ENCODE measurements at regions not wholly inside any gene's neighbourhood (a gene's known extent, or its start where the extent isn't known, plus 50 kb on each side); places are given as distances from the start of the nearest gene placed in this dataset.

DNA sequence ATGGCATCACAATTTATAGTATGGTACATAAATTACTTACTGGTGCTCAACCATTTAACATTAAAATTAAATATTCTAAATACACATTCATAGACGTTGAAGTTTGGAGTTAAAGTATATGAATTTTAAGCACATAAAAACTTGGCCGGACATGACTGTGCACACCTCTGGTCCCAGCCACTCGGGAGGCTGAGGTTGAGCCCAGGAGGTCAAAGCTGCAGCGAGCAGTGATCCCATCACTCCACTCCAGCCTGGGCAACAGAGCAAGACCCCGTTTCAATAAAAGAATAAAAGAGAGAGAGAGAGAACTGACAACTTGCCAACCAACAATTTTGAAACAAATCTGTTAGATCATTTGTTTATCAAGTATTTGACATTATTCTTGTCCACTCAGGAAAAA lies 943.3 kb upstream of the KCND2 start:
- Histone ChIP-seq H3K27ac (ENCODE audit: poor library complexity, severe bottlenecking) (no peak overlapping the region), H3K27me3 (ENCODE audit: insufficient read depth, poor library complexity, severe bottlenecking) (peaks cover 3% of the 10 kb centered on the region), H3K4me3 (ENCODE audit: severe bottlenecking) (no peak overlapping the region), H3K9me3 (ENCODE audit: severe bottlenecking) (no peaks in the 10 kb centered on the region), H3K4me1 (ENCODE audit: insufficient read depth, poor library complexity, severe bottlenecking) (no peaks in the 10 kb centered on the region), H3K36me3 (ENCODE audit: low read depth) (no peaks in the 10 kb centered on the region)
- TF ChIP-seq, protein P1, sequence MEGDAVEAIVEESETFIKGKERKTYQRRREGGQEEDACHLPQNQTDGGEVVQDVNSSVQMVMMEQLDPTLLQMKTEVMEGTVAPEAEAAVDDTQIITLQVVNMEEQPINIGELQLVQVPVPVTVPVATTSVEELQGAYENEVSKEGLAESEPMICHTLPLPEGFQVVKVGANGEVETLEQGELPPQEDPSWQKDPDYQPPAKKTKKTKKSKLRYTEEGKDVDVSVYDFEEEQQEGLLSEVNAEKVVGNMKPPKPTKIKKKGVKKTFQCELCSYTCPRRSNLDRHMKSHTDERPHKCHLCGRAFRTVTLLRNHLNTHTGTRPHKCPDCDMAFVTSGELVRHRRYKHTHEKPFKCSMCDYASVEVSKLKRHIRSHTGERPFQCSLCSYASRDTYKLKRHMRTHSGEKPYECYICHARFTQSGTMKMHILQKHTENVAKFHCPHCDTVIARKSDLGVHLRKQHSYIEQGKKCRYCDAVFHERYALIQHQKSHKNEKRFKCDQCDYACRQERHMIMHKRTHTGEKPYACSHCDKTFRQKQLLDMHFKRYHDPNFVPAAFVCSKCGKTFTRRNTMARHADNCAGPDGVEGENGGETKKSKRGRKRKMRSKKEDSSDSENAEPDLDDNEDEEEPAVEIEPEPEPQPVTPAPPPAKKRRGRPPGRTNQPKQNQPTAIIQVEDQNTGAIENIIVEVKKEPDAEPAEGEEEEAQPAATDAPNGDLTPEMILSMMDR (IDR thresholded peaks at IDR 0.05; ENCODE audit: poor library complexity, severe bottlenecking): no peak
- DNase-seq (ENCODE audit: low spot score) (no peak), ATAC-seq (ENCODE audit: low read depth) (no peak)

DNA sequence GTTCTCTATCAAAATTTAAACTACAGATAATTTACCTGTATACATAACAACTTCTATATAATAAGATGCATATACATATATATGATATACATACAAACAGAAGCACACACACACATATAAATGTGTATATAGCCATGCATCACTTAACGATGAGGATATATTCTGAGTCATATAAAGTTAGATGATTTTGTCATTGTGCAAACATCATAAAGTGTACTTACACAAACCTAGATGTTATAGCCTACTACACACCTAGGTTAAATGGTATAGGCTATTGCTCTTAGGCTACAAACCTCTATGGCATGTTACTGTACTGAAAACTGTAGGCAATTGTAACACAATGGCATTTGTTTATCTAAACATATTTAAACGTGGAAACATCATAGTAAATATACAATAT lies 937.6 kb upstream of the KCND2 start:
- Histone ChIP-seq H3K4me3 (ENCODE audit: severe bottlenecking) (no peak overlapping the region), H3K4me1 (ENCODE audit: insufficient read depth, poor library complexity, severe bottlenecking) (no peaks in the 10 kb centered on the region), H3K27ac (ENCODE audit: poor library complexity, severe bottlenecking) (no peak overlapping the region), H3K36me3 (ENCODE audit: low read depth) (no peaks in the 10 kb centered on the region), H3K27me3 (ENCODE audit: insufficient read depth, poor library complexity, severe bottlenecking) (peaks cover 4% of the 10 kb centered on the region), H3K9me3 (ENCODE audit: severe bottlenecking) (no peaks in the 10 kb centered on the region)
- no peak for DNase-seq (ENCODE audit: low spot score)
- no peak for ATAC-seq (ENCODE audit: low read depth)
- TF ChIP-seq, protein P1 (IDR thresholded peaks at IDR 0.05; ENCODE audit: poor library complexity, severe bottlenecking): no peak

DNA sequence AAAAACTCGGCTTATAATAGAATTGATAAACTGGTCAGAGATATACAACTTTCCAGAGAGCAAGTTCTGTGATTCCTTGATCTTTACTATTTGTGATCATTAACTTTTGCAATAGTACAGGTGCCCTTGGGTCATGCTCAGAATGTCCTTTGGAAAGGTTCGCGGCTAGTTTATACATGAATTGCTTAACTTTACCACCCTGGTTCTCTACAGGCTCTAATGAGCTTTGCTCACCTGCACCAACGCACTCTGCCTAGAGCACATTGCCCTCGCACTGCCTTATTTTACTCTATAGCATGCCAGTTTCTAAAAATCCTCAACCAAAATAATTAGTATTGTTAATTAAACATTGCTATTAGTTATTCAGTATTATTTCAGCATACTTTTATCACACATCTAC lies 931.2 kb upstream of the KCND2 start:
- no peak overlapping the region for H3K4me3 ChIP-seq (ENCODE audit: severe bottlenecking)
- no peak for ATAC-seq (ENCODE audit: low read depth)
- TF ChIP-seq, protein P1 (IDR thresholded peaks at IDR 0.05; ENCODE audit: poor library complexity, severe bottlenecking): no peak

DNA sequence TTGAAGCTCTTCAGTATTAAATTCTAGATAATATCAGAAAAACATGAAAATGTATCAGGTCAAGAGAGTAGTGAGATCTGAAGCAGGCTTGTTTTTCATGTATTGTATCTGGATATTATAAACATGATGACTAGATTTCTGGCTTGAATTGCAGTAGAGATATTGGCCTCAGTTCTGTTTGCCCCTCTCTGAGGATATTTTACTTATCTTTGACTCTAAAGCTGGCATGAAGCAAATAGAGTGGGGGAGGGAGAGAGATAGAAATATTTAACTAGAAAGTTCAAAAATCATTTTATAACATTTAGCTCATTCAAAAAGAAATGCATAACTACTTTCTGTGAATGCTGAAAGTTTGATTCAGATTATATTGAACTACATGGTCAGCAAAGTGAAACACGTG lies 929.7 kb upstream of the KCND2 start:
- no peak for DNase-seq (ENCODE audit: low spot score)
- H3K4me3 ChIP-seq (ENCODE audit: severe bottlenecking): no peak overlapping the region
- no peak overlapping the region for H3K27ac ChIP-seq (ENCODE audit: poor library complexity, severe bottlenecking)
- no peak for ATAC-seq (ENCODE audit: low read depth)
- H3K27me3 ChIP-seq (ENCODE audit: insufficient read depth, poor library complexity, severe bottlenecking): no peaks in the 10 kb centered on the region
- H3K4me1 ChIP-seq (ENCODE audit: insufficient read depth, poor library complexity, severe bottlenecking): no peaks in the 10 kb centered on the region
- no peaks in the 10 kb centered on the region for H3K36me3 ChIP-seq (ENCODE audit: low read depth)
- no peaks in the 10 kb centered on the region for H3K9me3 ChIP-seq (ENCODE audit: severe bottlenecking)
- TF ChIP-seq, protein P1 (IDR thresholded peaks at IDR 0.05; ENCODE audit: poor library complexity, severe bottlenecking): no peak

More for the DNA sequence above, 931.2 kb upstream of the KCND2 start:
- Histone ChIP-seq H3K4me1 (ENCODE audit: insufficient read depth, poor library complexity, severe bottlenecking) (no peaks in the 10 kb centered on the region), H3K27ac (ENCODE audit: poor library complexity, severe bottlenecking) (no peak overlapping the region), H3K9me3 (ENCODE audit: severe bottlenecking) (no peaks in the 10 kb centered on the region), H3K36me3 (ENCODE audit: low read depth) (no peaks in the 10 kb centered on the region), H3K27me3 (ENCODE audit: insufficient read depth, poor library complexity, severe bottlenecking) (no peaks in the 10 kb centered on the region)
- DNase-seq (ENCODE audit: low spot score): no peak

DNA sequence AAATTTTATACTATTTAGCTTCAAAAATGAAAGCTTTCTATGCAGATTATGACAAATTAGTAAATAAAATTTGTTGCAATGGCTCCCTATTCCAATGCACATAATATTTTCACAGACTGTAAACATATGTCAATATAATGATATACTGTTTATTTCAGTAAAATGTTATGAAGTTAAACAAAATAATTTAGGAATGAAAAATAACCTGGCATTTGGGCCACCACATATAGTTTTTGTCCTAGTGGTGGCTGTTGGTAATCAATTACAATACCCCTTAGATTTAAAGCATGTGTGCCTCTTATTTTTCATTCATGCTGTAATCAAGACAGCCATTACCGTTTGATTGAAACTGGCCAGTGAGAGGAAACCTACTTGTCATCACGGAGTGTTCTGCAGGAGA lies 928.5 kb upstream of the KCND2 start:
- H3K36me3 ChIP-seq (ENCODE audit: low read depth): no peaks in the 10 kb centered on the region
- H3K27ac ChIP-seq (ENCODE audit: poor library complexity, severe bottlenecking): no peak overlapping the region
- H3K27me3 ChIP-seq (ENCODE audit: insufficient read depth, poor library complexity, severe bottlenecking): no peaks in the 10 kb centered on the region
- DNase-seq (ENCODE audit: low spot score): no peak
- no peak for ATAC-seq (ENCODE audit: low read depth)
- H3K9me3 ChIP-seq (ENCODE audit: severe bottlenecking): no peaks in the 10 kb centered on the region
- no peak overlapping the region for H3K4me3 ChIP-seq (ENCODE audit: severe bottlenecking)
- TF ChIP-seq, protein P1 (IDR thresholded peaks at IDR 0.05; ENCODE audit: poor library complexity, severe bottlenecking): no peak
- no peaks in the 10 kb centered on the region for H3K4me1 ChIP-seq (ENCODE audit: insufficient read depth, poor library complexity, severe bottlenecking)

Data from RWPE2 (cell line).